ENCODE measurements at regions not wholly inside any gene's neighbourhood (a gene's known extent, or its start where the extent isn't known, plus 50 kb on each side); places are given as distances from the start of the nearest gene placed in this dataset.

- TF ChIP-seq RNF2 (IDR thresholded peaks at IDR 0.05; ENCODE audit: borderline replicate concordance, low read depth) (no peak), RAD21 (conservative IDR thresholded peaks at IDR 0.05 in 1 of 2, IDR thresholded peaks at IDR 0.05 in 1 of 2) (no peak), CTCF (IDR thresholded peaks at IDR 0.05) (no peak), JUNB (IDR thresholded peaks at IDR 0.05) (no peak), ATOH8 (CRISPR knock-in tag; IDR thresholded peaks at IDR 0.05; ENCODE audit: low read depth) (no peak), CHD2 (IDR thresholded peaks at IDR 0.05; ENCODE audit: low read length, partially characterized antibody) (no peak), NFE2L2 (conservative IDR thresholded peaks at IDR 0.05; ENCODE audit: low read length) (no peak), POLR2A (IDR thresholded peaks at IDR 0.05; ENCODE audit: low read length) (no peak), CBX8 (IDR thresholded peaks at IDR 0.05) (no peak)
These were observed 339.7 kb upstream of the FLRT2 start for GRCh38 chr14:85190251-85190650.
